ENCODE measurements at regions not wholly inside any gene's neighbourhood (a gene's known extent, or its start where the extent isn't known, plus 50 kb on each side); places are given as distances from the start of the nearest gene placed in this dataset.

GRCh38 chr2:223692191-223692947 is 90.2 kb upstream of the SCG2 start:
- no peak for DNase-seq (ENCODE audit: low spot score, unreplicated experiment)
- TF ChIP-seq CTCF (IDR thresholded peaks at IDR 0.05; ENCODE audit: unreplicated experiment), result peak; percentile 54
- Mint-ChIP-seq H3K36me3 (ENCODE audit: insufficient read depth) (no peaks in the 10 kb centered on the region), H3K9me3 (ENCODE audit: low read depth) (no peaks in the 10 kb centered on the region), H3K27ac (no peak overlapping the region), H3K4me3 (ENCODE audit: low read depth) (no peak overlapping the region), H3K27me3 (peaks cover 4% of the 10 kb centered on the region), H3K4me1 (ENCODE audit: low read depth) (peaks cover 1% of the 10 kb centered on the region)

- Mint-ChIP-seq H3K27me3 (peaks cover 4% of the 10 kb centered on the region), H3K27ac (no peak overlapping the region)
- DNase-seq (ENCODE audit: low spot score, unreplicated experiment), result no peak
Measured at GRCh38 chr2:223688094-223688835, 86.1 kb upstream of the SCG2 start.

GRCh38 chr2:223681125-223681524 is 79.0 kb upstream of the SCG2 start:
- no peaks in the 10 kb centered on the region for H3K4me1 Mint-ChIP-seq (ENCODE audit: low read depth)
- no peak for DNase-seq (ENCODE audit: low spot score, unreplicated experiment)
- H3K27ac Mint-ChIP-seq, result no peak overlapping the region
- no peaks in the 10 kb centered on the region for H3K27me3 Mint-ChIP-seq
- H3K4me3 Mint-ChIP-seq (ENCODE audit: low read depth), result no peak overlapping the region
- TF ChIP-seq CTCF (IDR thresholded peaks at IDR 0.05; ENCODE audit: unreplicated experiment), result no peak
- H3K36me3 Mint-ChIP-seq (ENCODE audit: insufficient read depth), result no peaks in the 10 kb centered on the region
- H3K9me3 Mint-ChIP-seq (ENCODE audit: low read depth), result no peaks in the 10 kb centered on the region

More at GRCh38 chr2:223688094-223688835, 86.1 kb upstream of the SCG2 start:
- Mint-ChIP-seq H3K4me3 (ENCODE audit: low read depth) (no peak overlapping the region), H3K9me3 (ENCODE audit: low read depth) (no peaks in the 10 kb centered on the region), H3K4me1 (ENCODE audit: low read depth) (no peaks in the 10 kb centered on the region), H3K36me3 (ENCODE audit: insufficient read depth) (no peaks in the 10 kb centered on the region)
- TF ChIP-seq CTCF (IDR thresholded peaks at IDR 0.05; ENCODE audit: unreplicated experiment), result no peak

GRCh38 chr2:223674998-223675609 is 72.9 kb upstream of the SCG2 start:
- no peak overlapping the region for H3K4me3 Mint-ChIP-seq (ENCODE audit: low read depth)
- TF ChIP-seq CTCF (IDR thresholded peaks at IDR 0.05; ENCODE audit: unreplicated experiment), result peak; percentile 55
- H3K27ac Mint-ChIP-seq, result no peak overlapping the region
- H3K4me1 Mint-ChIP-seq (ENCODE audit: low read depth), result no peaks in the 10 kb centered on the region
- no peaks in the 10 kb centered on the region for H3K27me3 Mint-ChIP-seq
- no peak for DNase-seq (ENCODE audit: low spot score, unreplicated experiment)
- H3K9me3 Mint-ChIP-seq (ENCODE audit: low read depth), result no peaks in the 10 kb centered on the region
- H3K36me3 Mint-ChIP-seq (ENCODE audit: insufficient read depth), result no peaks in the 10 kb centered on the region

GRCh38 chr2:223669453-223670225 is 67.5 kb upstream of the SCG2 start:
- Mint-ChIP-seq H3K27me3 (no peaks in the 10 kb centered on the region), H3K9me3 (ENCODE audit: low read depth) (no peaks in the 10 kb centered on the region), H3K4me1 (ENCODE audit: low read depth) (no peaks in the 10 kb centered on the region), H3K4me3 (ENCODE audit: low read depth) (no peak overlapping the region), H3K27ac (no peak overlapping the region), H3K36me3 (ENCODE audit: insufficient read depth) (no peaks in the 10 kb centered on the region)
- no peak for DNase-seq (ENCODE audit: low spot score, unreplicated experiment)
- no peak for TF ChIP-seq CTCF (IDR thresholded peaks at IDR 0.05; ENCODE audit: unreplicated experiment)

All from progenitor cell of endocrine pancreas (in vitro differentiated cells).